GM19452 (cell line): ENCODE measurements at regions not wholly inside any gene's neighbourhood (a gene's known extent, or its start where the extent isn't known, plus 50 kb on each side); places are given as distances from the start of the nearest gene placed in this dataset.
"Not testable (repeated sequence)": the region's sequence is repeated elsewhere in the genome, so short reads cannot be mapped to it uniquely, and the experiment has no call there.

Source experiments
- ATAC-seq: cut with Tn5 transposase; IDR thresholded peaks from one replicate; pipeline ENCODE4 v1.9.1; 2021; ENCODE audit not compliant: unreplicated experiment

DNA sequence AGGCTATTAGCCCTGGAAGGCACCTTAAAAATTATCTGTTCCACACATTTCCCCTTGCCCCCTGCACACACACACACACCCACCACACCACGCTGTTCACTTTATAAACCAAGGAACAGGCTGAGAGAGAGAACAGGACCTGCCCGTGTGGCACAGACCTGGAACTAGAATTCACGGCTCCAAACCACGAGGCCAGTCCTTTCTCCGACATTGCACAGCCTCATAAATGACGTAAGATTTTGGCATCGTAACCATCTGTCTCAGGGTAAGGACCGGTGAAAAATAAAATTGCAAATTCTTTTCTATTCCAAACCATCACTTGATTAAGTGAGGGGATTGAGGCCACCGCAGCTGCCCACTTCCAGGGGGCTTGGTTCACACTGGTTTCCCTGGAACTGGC, 330.3 kb downstream of the BCOR start:
- ATAC-seq: no peak

DNA sequence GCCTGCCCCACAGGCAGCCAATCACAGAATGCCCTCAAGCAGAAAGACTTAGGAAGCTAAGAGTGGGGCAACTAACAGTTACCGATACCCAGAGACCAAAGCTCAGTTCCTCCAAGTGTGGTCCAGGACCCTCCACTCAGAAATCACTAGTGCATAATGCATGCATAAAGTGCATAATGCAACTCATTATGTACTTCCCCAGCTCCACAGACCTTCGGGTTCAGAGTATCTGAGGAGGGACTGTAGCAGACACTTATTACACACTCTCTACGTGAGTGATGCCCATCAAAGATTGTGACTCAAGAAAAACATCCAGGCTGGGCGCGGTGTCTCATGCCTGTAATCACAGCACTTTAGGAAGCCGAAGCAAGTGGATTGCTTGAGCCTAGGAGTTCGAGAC, 328.0 kb downstream of the BCOR start:
- ATAC-seq: no peak

DNA sequence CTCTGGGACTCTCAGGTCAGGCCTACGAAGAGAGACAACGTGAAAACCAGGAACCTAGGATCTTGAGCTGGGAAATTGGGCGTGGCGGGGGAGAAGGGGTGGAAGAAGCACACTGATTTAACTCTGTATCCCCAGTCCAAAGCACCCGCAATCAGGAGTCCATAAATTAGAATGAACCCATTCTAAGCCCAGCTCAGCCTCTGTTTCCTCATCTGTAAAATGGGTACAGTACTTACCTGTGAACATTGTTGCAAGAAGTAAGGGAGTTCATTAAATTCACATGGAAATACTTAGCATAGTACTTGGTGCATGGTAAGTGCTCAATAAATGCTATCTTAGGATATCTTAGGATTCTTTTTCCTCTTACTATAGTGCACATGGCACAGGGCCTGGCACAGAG, 326.7 kb downstream of the BCOR start:
- ATAC-seq: no peak

DNA sequence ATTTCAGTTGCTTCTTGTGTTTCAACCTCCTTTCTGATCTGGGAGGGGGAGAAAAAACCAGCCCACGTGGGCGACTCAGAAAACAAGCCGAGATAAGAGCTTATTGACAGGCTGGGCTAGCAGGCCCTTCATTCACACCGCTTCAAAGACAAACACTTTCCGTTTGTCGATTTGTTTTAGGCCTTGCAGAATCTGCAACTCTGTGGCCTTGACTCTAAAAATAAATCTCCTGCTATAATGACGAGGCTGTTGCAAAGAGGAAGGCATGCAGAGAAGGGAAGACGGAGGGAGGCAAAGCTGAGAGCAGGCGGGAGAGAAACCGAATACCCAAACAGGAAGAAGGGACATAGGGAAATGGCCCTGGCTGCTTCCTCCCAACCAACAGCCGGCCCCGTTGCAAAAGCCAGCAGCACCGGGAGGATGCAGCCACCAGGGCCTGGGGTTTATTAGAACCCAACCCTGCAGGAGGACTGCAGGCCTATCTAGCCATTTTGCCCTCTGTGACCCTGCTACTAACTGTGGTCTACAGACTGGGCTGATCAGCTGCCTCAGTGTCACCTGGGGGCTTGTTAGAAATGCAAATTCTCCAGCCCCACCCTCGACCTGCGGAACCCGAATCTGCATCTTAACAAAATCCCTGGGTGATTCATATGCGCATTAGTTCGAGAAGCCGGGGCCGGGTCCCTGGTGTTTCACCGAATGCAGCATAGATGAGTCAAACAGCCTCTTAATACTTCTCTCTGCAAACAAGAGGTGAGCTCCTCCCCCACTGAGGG, 325.5 kb downstream of the BCOR start:
- no peak for ATAC-seq

DNA sequence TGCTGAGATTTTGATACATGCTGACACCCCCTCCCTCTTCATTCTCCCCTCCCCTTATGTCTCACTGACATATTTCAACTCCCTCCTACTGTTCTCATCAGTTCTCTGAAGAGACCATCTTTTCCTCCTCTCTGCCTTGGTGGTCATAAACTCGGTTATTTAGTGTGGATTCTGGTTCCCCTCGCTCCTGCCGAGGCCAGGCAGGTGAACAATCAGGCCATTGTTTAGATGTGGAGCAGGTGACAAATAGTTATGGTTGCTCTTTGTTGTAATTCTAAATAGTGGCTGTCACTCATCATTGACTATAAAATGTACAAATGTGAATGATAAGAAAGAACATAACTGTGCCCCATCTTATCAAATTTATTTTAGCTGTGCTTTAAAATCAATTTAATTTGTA, 324.6 kb downstream of the BCOR start:
- no peak for ATAC-seq

DNA sequence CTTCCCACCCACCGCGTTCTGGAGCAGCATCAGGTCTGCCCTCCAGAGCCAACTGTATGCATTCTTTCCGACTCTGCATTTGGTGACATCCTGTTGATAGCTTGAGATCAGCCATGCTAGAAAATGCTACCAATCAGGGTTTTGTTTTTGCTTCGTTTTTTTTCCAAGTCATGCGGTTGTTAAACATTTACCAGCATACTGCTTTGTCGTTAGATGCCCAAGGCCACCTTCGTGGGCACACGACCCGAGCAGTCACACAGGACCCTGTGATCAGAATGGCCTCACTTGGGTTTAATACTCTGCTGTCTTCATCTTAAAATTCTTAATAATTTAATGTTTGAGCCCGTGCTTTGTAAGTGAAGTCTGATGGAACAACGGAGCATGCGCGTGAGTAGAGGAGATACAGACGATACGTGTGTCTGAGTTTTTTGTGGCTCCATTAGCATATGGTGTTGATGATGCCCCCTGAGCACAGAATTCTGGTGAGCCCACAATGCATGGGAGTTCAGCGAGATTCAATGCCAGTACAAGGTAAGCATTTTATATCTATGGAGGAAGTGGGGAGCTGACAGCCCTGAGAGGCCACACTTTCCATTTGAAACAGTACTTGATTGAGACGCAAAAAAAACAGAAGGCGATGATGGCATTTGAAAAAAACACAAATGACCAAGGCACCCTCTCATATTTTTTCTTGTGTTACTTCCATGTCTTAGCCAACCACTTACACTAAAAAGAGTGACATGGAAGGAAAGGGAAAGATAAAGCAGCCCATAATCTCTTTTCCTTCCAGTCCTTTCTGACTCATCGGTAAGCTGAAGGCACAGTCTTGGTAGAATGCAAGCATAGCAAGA, 323.6 kb downstream of the BCOR start:
- ATAC-seq: no peak

DNA sequence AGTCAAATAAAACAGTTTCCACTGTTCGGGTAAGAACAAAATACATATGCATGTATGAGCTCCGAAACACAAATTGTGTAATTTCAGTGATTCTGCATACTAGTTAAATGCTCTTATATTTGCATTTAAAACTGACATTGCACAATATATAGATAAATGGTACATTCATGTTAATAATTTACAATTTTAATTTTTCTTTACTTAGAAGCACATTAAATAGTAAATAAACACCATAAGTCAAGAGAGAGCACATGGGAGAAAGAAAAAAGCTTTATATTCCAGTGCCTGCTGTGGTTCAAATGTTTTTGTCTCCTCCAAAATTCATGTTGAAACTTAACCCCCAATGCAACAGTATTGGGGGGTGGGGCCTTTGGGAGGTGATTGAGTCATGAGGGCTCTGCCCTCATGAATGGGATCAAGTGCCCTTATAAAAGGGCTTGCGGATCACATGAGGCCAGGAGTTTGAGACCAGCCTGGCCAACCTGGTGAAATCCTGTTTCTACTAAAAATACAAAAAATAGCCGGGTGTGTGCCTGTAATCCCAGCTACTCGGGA, 322.9 kb downstream of the BCOR start:
- no peak for ATAC-seq

DNA sequence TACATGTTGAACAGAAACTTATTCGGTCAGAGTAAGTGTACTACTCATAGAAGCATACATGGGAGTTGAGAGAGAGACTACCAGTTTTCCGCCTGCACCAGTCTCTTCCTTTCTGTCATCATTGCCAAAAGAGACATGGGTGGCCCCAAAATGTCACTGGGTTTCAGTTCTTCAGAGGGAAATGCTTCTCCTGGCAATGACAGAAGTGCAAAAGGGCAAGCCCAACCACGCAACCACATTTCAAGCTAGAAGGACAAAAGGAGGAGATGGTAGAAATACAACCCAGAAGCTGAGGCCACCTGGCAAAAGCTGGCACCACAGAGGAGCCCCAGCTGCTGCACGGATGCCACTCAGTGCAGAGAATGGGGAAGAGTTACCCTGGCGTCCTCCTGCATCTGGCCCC, 320.1 kb downstream of the BCOR start:
- ATAC-seq: no peak

DNA sequence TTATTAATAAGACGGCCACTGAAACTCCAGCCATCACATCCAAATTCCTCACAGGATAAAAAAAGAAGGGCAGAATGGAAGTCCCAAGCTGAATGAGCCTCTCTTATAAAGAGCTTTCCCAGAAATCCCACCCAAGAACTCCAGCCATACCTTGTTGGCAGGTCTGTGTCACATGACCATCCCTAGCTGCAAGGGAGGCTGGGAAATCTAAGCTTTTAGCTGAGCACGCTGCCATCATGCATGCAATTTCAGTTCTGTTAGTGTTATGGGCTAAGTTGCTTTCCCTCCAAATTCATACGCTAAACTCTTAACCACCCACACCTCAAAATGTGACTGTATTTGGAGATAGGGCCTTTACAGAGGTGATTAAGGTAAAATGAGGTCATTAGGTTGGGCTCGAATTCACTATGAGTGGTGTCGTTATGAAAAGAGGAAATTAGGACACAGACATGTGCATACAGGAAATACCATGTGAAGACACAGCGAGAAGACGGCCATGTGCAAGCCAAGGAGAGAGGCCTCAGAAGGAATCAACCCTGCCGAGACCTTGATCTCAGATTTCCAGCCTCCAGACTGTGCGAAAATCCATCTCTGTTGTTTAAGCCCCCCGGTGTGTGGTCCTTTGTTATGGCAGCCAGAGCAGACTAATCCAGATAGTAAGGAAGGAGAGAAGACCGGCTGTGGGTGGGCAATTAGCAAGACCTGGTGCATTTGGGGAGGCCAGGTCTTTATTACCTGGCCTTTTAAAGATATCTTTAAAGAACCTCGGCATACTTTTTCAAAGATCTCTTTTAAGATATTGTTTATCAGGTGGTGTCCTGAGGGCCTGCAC, 317.6 kb downstream of the BCOR start:
- ATAC-seq: no peak

DNA sequence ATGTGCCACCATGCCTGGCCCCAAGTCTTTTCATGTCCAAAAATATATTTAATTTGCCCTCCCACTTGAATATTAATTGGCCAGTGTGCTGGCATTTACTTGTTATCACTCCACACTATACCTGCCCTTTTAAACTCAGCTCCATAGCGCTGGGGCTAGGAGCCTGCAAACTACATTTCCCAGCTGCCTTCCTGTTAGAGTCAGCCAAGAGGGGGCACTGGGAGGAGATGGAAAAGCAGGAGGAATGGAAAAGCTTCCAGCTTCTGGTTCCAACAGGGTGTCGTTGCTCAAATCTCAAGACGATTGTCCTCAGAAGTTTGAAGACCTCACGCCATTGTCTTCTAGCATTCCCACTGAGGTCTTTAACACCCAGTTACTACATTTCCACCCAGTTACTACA, 315.5 kb downstream of the BCOR start:
- no peak for ATAC-seq

DNA sequence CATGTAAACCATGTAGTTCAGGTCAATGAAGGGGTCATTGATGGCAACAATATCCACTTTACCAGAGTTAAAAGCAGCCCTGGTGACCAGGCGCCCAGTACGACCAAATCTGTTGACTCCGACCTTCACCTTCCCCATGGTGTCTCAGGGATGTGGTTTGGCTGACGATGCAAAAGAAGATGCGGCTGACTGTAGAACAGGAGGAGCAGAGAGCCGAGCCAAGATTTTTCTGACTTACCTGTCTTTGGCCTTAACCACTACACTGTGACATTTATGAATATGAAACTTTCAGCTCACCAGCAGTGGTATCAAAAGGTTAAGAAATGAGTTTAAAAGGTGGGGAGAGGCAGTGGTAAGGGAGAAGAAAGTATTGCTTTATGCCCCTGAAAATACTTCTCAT, 309.8 kb downstream of the BCOR start:
- no peak for ATAC-seq

DNA sequence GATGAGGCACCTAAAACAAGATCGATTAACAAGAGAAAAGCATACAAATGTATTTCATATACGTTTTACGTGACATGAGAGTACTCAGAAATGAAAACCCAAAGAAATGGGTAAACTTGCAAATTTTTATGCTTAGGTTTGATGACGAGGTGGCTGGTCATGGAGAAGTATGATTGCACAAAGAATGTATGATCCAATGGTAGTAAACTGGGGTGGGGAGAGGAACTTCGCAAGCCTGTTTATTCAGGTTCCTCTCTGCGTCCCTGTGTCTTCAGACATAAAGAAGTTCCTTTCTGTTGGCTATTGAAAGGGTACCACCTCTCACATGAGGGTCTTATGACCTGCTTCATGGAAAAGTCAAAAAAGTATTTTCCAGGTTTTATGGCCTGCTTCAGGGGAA, 309.2 kb downstream of the BCOR start:
- no peak for ATAC-seq

DNA sequence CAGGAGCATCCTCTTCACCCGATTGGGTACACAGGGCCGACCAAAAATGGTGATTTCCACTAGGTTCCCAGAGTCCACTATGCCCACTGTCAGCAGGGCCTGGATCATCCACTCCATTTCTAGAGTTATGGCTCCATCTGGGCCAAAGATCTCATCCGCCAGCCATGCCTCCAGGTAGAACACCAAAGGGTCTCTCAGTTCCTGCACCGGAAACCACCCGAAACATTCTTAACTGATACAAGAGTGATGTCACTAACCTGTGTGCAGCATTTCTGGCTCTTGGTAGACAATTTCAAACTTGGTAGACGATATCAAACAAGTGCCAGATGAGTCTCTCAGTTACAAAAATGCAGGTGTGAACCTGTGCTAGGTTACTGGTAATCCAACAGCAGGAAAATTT, 306.1 kb downstream of the BCOR start:
- ATAC-seq: no peak

DNA sequence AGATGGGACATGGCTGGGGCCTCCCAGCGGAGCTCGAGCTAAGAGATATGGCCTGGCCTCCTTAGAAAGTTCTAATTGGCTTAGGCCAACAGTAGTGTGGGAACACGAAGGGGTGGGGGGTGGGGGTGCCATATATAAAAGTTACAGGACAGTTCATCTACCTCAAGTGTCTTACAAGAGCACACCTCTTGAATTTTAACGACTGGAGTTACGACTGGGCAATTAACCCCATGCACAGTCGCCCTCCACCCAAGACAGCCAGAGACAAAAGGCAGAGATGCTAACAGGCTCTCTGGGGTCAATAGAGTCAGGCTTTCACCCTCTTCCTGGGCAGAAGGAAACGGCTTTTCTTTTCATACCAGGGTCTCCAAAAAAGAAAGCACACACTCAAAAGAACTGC, 302.2 kb downstream of the BCOR start:
- ATAC-seq: no peak

DNA sequence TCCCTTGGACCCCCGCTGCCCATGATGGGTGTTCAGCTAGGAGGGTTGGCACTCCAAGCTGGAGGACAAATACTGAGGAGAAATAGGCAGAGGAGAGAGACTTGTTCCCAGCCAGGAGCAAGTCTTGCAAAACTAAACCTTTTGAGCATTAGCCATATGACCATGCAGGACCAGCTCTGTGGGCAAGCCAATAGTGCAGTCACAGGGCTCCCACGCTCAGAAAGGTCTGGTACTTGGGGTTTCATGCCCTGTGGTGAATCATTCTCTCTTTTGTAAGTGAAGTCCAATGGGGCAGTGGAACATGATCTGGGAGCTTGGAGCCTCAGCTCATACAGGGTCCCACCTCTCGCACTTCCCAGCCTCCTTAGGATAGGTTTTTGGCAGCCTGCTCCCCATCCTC, 300.9 kb downstream of the BCOR start:
- ATAC-seq: no peak

DNA sequence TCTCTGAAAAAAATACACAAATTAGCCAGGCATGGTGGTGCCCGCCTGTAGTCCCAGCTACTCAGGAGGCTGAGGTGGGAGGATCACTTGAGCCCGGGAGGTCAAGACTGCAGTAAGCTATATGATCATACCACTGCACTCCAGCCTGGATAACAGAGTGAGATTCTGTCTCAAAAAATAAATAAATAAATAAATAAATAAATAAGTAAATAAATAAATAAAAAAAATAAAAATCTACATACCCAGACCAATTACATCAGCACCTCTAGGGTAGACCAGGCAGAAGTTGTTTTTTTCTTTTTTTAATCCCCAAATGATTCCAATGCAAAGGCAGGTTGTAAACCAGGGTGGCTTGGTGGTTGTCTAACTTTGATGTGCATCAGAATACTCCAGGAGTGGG, 299.3 kb downstream of the BCOR start:
- not testable (repeated sequence) for ATAC-seq

DNA sequence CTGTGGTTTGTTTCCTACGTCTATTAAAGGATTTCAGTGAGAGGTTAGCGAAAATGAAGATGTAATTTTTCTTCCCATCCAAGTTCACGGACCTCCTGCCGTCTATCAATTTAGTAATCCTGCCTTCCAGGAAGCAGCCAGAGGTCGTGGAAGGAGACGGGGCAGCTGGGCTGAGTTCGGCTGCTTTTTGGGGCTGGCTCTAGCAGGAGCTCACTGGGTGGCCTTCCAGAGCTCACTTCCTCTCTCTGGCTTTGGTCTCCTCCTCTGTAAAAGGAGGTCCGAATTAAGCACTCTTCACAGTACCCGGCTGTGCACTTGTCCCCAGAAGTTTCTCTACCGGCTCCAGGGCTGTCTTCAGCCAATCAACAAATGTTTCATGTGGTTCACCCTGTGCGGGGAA, 295.4 kb downstream of the BCOR start:
- no peak for ATAC-seq

DNA sequence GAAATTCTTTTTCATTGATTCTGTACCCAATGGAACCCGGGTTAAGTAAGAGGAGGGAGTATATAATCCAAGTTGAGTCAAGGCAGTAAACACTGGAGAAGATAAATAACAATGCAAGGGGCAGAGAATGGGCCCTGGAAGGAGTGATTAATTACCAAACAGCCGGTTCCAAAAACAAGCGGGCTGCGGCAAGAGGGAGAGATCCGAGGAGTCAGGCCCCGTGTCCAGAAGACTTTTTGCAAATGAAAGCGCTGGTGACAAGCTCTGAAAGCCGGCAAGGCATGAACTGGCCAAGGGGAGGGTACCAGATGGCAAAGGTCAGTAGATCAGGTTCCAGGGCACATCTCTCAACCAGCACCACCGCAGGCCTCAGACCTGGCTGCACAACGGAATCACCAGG, 294.9 kb downstream of the BCOR start:
- ATAC-seq: no peak

DNA sequence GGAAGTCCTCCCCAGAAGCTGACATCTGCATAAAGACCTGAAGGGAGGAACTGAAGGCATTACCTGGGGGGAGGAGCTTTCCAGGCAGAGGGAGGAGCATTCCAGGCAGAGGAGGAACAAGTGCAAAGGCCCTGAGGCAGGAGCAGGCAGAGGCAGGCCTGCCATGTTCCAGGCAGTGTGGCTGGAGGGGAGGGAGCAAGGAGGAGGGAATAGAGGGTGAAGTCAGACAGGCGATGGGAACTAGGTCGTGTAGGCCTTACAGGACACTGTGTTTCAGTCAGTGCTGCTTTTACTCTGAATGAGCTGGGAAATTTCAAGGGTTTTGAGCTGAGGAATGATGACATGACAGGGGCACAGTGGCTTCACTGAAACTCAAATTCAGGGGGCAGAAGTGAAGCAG, 292.7 kb downstream of the BCOR start:
- no peak for ATAC-seq

DNA sequence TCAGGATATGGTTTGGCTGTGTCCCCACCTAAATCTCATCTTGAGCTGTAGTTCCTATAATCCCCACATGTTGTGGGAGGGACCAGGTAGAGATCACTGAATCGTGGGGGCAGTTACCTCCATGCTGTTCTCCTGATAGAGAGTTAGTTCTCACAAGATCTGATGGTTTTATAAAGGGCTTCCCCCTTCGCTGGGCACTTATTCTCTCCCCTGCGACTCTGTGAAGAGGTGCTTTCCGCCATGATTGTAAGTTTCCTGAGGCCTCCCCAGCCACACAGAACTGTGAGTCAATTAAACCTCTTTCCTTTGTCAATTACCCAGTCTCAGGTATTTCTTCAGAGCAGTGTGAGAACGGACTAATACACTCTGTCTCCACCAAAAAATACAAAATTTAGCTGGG, 291.9 kb downstream of the BCOR start:
- ATAC-seq: no peak

DNA sequence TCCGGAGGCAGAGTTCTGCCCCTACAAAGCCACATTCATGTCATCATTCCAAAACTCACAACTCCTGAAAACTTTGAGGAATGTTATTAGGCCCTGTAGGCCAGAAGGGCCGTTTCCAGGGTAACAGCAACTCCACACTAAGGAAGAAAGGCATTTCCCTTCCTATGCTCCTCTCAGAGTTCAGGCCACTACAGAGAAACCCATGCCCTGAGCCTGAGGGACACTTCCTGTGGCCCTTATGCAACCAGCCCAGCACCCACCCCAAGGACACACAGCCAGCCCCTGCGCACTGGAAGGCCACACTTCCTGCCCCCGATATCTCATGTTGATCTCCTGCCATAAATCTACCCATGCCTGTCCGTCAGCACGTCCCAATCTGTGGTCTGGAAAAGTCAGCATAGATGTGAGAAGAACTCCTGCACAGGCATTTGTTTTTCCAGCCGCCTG, 289.3 kb downstream of the BCOR start:
- ATAC-seq: no peak
